ENCODE measurements at regions not wholly inside any gene's neighbourhood (a gene's known extent, or its start where the extent isn't known, plus 50 kb on each side); places are given as distances from the start of the nearest gene placed in this dataset.
"Not testable (repeated sequence)": the region's sequence is repeated elsewhere in the genome, so short reads cannot be mapped to it uniquely, and the experiment has no call there.

GRCh38 chr6:150755524-150755923 is 110.0 kb upstream of the MTHFD1L start:
- no peak overlapping the region for H3K4me3 ChIP-seq (ENCODE audit: low read length)
- no peak overlapping the region for H3K9ac ChIP-seq (ENCODE audit: low read length)
- H3K79me2 ChIP-seq (ENCODE audit: low read length) = peaks cover 39% of the 10 kb centered on the region
- H3K27ac ChIP-seq (ENCODE audit: low read length) = no peak overlapping the region
- peaks cover 36% of the 10 kb centered on the region for H4K20me1 ChIP-seq (ENCODE audit: insufficient read depth, low read length)
- TF ChIP-seq EZH2phosphoT487 (IDR thresholded peaks at IDR 0.05; ENCODE audit: low read depth) (no peak), CTCF (IDR thresholded peaks at IDR 0.05; ENCODE audit: low read depth, low read length) (no peak)
- H3K4me2 ChIP-seq (ENCODE audit: low read length) = no peak overlapping the region
- no peak overlapping the region for H2AFZ ChIP-seq (ENCODE audit: low read depth, low read length)
- H3K4me1 ChIP-seq (ENCODE audit: low read length) = no peaks in the 10 kb centered on the region
- no peaks in the 10 kb centered on the region for H3K36me3 ChIP-seq (replicated peaks; ENCODE audit: low read depth, low read length)
- H3K9me3 ChIP-seq (ENCODE audit: insufficient read depth, low read length) = no peaks in the 10 kb centered on the region
- H3K27me3 ChIP-seq (ENCODE audit: low read depth, low read length) = no peaks in the 10 kb centered on the region

- Histone ChIP-seq H3K4me2 (ENCODE audit: low read length) (no peak overlapping the region), H4K20me1 (ENCODE audit: insufficient read depth, low read length) (peaks cover 36% of the 10 kb centered on the region), H3K27ac (ENCODE audit: low read length) (no peak overlapping the region), H3K9ac (ENCODE audit: low read length) (no peak overlapping the region), H2AFZ (ENCODE audit: low read depth, low read length) (no peak overlapping the region), H3K36me3 (replicated peaks; ENCODE audit: low read depth, low read length) (no peaks in the 10 kb centered on the region), H3K79me2 (ENCODE audit: low read length) (peaks cover 35% of the 10 kb centered on the region), H3K4me3 (ENCODE audit: low read length) (no peak overlapping the region), H3K4me1 (ENCODE audit: low read length) (no peaks in the 10 kb centered on the region), H3K27me3 (ENCODE audit: low read depth, low read length) (no peaks in the 10 kb centered on the region), H3K9me3 (ENCODE audit: insufficient read depth, low read length) (no peaks in the 10 kb centered on the region)
- TF ChIP-seq EZH2phosphoT487 (IDR thresholded peaks at IDR 0.05; ENCODE audit: low read depth) = no peak
- TF ChIP-seq CTCF (IDR thresholded peaks at IDR 0.05; ENCODE audit: low read depth, low read length) = no peak
These were observed 109.3 kb upstream of the MTHFD1L start for GRCh38 chr6:150756173-150756572.

GRCh38 chr6:150757807-150758206 is 107.7 kb upstream of the MTHFD1L start:
- not testable (repeated sequence) for H2AFZ ChIP-seq (ENCODE audit: low read depth, low read length); H3K4me3 ChIP-seq (ENCODE audit: low read length); H3K9me3 ChIP-seq (ENCODE audit: insufficient read depth, low read length); H3K27me3 ChIP-seq (ENCODE audit: low read depth, low read length); H3K4me1 ChIP-seq (ENCODE audit: low read length); H3K9ac ChIP-seq (ENCODE audit: low read length); H3K4me2 ChIP-seq (ENCODE audit: low read length); H3K36me3 ChIP-seq (replicated peaks; ENCODE audit: low read depth, low read length); H3K27ac ChIP-seq (ENCODE audit: low read length)
- H4K20me1 ChIP-seq (ENCODE audit: insufficient read depth, low read length) = peaks cover 35% of the 10 kb centered on the region
- peaks cover 36% of the 10 kb centered on the region for H3K79me2 ChIP-seq (ENCODE audit: low read length)

- Histone ChIP-seq H3K9me3 (ENCODE audit: insufficient read depth, low read length) (no peaks in the 10 kb centered on the region), H3K9ac (ENCODE audit: low read length) (no peak overlapping the region), H3K27ac (ENCODE audit: low read length) (no peak overlapping the region), H3K79me2 (ENCODE audit: low read length) (peaks cover 38% of the 10 kb centered on the region), H3K4me3 (ENCODE audit: low read length) (no peak overlapping the region), H3K4me1 (ENCODE audit: low read length) (peaks cover 13% of the 10 kb centered on the region), H2AFZ (ENCODE audit: low read depth, low read length) (no peak overlapping the region), H4K20me1 (ENCODE audit: insufficient read depth, low read length) (peaks cover 43% of the 10 kb centered on the region), H3K4me2 (ENCODE audit: low read length) (no peak overlapping the region), H3K27me3 (ENCODE audit: low read depth, low read length) (no peaks in the 10 kb centered on the region), H3K36me3 (replicated peaks; ENCODE audit: low read depth, low read length) (peaks cover 6% of the 10 kb centered on the region)
- TF ChIP-seq EZH2phosphoT487 (IDR thresholded peaks at IDR 0.05; ENCODE audit: low read depth) (no peak), CTCF (IDR thresholded peaks at IDR 0.05; ENCODE audit: low read depth, low read length) (no peak)
These were observed 106.0 kb upstream of the MTHFD1L start for GRCh38 chr6:150759483-150759882.

- Histone ChIP-seq H3K27me3 (ENCODE audit: low read depth, low read length) (no peaks in the 10 kb centered on the region), H3K9ac (ENCODE audit: low read length) (no peak overlapping the region), H3K27ac (ENCODE audit: low read length) (no peak overlapping the region), H3K4me2 (ENCODE audit: low read length) (no peak overlapping the region), H3K79me2 (ENCODE audit: low read length) (peaks cover 51% of the 10 kb centered on the region), H2AFZ (ENCODE audit: low read depth, low read length) (no peak overlapping the region), H4K20me1 (ENCODE audit: insufficient read depth, low read length) (peaks cover 47% of the 10 kb centered on the region), H3K4me1 (ENCODE audit: low read length) (peaks cover 36% of the 10 kb centered on the region), H3K36me3 (replicated peaks; ENCODE audit: low read depth, low read length) (peaks cover 6% of the 10 kb centered on the region), H3K4me3 (ENCODE audit: low read length) (no peak overlapping the region), H3K9me3 (ENCODE audit: insufficient read depth, low read length) (no peaks in the 10 kb centered on the region)
- no peak for TF ChIP-seq EZH2phosphoT487 (IDR thresholded peaks at IDR 0.05; ENCODE audit: low read depth)
- no peak for TF ChIP-seq CTCF (IDR thresholded peaks at IDR 0.05; ENCODE audit: low read depth, low read length)
These were observed 103.7 kb upstream of the MTHFD1L start for GRCh38 chr6:150761771-150762170.
